ENCODE measurements at regions not wholly inside any gene's neighbourhood (a gene's known extent, or its start where the extent isn't known, plus 50 kb on each side); places are given as distances from the start of the nearest gene placed in this dataset.

- DNase-seq = no peak
- Mint-ChIP-seq H3K27ac (no peak overlapping the region), H3K36me3 (no peaks in the 10 kb centered on the region), H3K9me3 (peaks cover 12% of the 10 kb centered on the region), H3K4me1 (ENCODE audit: low read depth) (no peaks in the 10 kb centered on the region), H3K27me3 (no peaks in the 10 kb centered on the region), H3K4me3 (no peak overlapping the region)
- ChIA-PET POLR2A (no interaction called here), CTCF (no interaction called here)
- intact Hi-C loops (cut with micrococcal nuclease) = no loop called here
Observed at GRCh38 chr20:12815778-12816408, 192.9 kb upstream of the SPTLC3 start.

GRCh38 chr20:12821249-12821648 is 187.5 kb upstream of the SPTLC3 start:
- DNase-seq = no peak
- Mint-ChIP-seq H3K4me3 (no peak overlapping the region), H3K4me1 (ENCODE audit: low read depth) (no peaks in the 10 kb centered on the region), H3K9me3 (no peaks in the 10 kb centered on the region), H3K36me3 (no peaks in the 10 kb centered on the region), H3K27me3 (no peaks in the 10 kb centered on the region), H3K27ac (no peak overlapping the region)
- ChIA-PET POLR2A (no interaction called here), CTCF (no interaction called here)
- intact Hi-C loops (cut with micrococcal nuclease) = no loop called here

- ChIA-PET CTCF (no interaction called here), POLR2A (no interaction called here)
- no peak for DNase-seq
- intact Hi-C loops (cut with micrococcal nuclease) = no loop called here
- H3K4me3 Mint-ChIP-seq = no peak overlapping the region
- H3K9me3 Mint-ChIP-seq = no peaks in the 10 kb centered on the region
- H3K27me3 Mint-ChIP-seq = no peaks in the 10 kb centered on the region
- H3K27ac Mint-ChIP-seq = no peak overlapping the region
- no peaks in the 10 kb centered on the region for H3K4me1 Mint-ChIP-seq (ENCODE audit: low read depth)
- no peaks in the 10 kb centered on the region for H3K36me3 Mint-ChIP-seq
Observed at GRCh38 chr20:12823734-12824133, 185.0 kb upstream of the SPTLC3 start.

- CTCF ChIA-PET = no interaction called here
Observed at GRCh38 chr20:12824328-12825225, 184.2 kb upstream of the SPTLC3 start.

GRCh38 chr20:12825226-12825595 is 183.6 kb upstream of the SPTLC3 start:
- no peak for DNase-seq
- H3K27ac Mint-ChIP-seq = no peak overlapping the region
- CTCF ChIA-PET = no interaction called here
- no peaks in the 10 kb centered on the region for H3K27me3 Mint-ChIP-seq
- intact Hi-C loops (cut with micrococcal nuclease) = no loop called here
- H3K9me3 Mint-ChIP-seq = no peaks in the 10 kb centered on the region
- H3K36me3 Mint-ChIP-seq = no peaks in the 10 kb centered on the region
- H3K4me1 Mint-ChIP-seq (ENCODE audit: low read depth) = no peaks in the 10 kb centered on the region
- POLR2A ChIA-PET = no interaction called here
- H3K4me3 Mint-ChIP-seq = no peak overlapping the region

More at GRCh38 chr20:12824328-12825225, 184.2 kb upstream of the SPTLC3 start:
- H3K27me3 Mint-ChIP-seq = no peaks in the 10 kb centered on the region
- POLR2A ChIA-PET = no interaction called here
- DNase-seq = no peak
- no peaks in the 10 kb centered on the region for H3K4me1 Mint-ChIP-seq (ENCODE audit: low read depth)
- intact Hi-C loops (cut with micrococcal nuclease) = no loop called here
- no peaks in the 10 kb centered on the region for H3K36me3 Mint-ChIP-seq
- no peaks in the 10 kb centered on the region for H3K9me3 Mint-ChIP-seq
- H3K4me3 Mint-ChIP-seq = no peak overlapping the region
- H3K27ac Mint-ChIP-seq = no peak overlapping the region

- Mint-ChIP-seq H3K27me3 (no peaks in the 10 kb centered on the region), H3K27ac (no peak overlapping the region), H3K4me1 (ENCODE audit: low read depth) (no peaks in the 10 kb centered on the region), H3K9me3 (no peaks in the 10 kb centered on the region), H3K4me3 (no peak overlapping the region), H3K36me3 (no peaks in the 10 kb centered on the region)
- CTCF ChIA-PET = no interaction called here
- POLR2A ChIA-PET = no interaction called here
- DNase-seq = no peak
- intact Hi-C loops (cut with micrococcal nuclease) = no loop called here
Observed at GRCh38 chr20:12827816-12828385, 180.9 kb upstream of the SPTLC3 start.

GRCh38 chr20:12829170-12829569 is 179.6 kb upstream of the SPTLC3 start:
- H3K27me3 Mint-ChIP-seq = no peaks in the 10 kb centered on the region
- ChIA-PET POLR2A (no interaction called here), CTCF (no interaction called here)
- H3K9me3 Mint-ChIP-seq = no peaks in the 10 kb centered on the region
- no peaks in the 10 kb centered on the region for H3K36me3 Mint-ChIP-seq
- no peaks in the 10 kb centered on the region for H3K4me1 Mint-ChIP-seq (ENCODE audit: low read depth)
- H3K27ac Mint-ChIP-seq = no peak overlapping the region
- DNase-seq = no peak
- intact Hi-C loops (cut with micrococcal nuclease) = no loop called here
- H3K4me3 Mint-ChIP-seq = no peak overlapping the region

GRCh38 chr20:12833861-12834260 is 174.9 kb upstream of the SPTLC3 start:
- Mint-ChIP-seq H3K9me3 (no peaks in the 10 kb centered on the region), H3K4me3 (no peak overlapping the region), H3K27me3 (no peaks in the 10 kb centered on the region), H3K4me1 (ENCODE audit: low read depth) (no peaks in the 10 kb centered on the region), H3K27ac (no peak overlapping the region), H3K36me3 (no peaks in the 10 kb centered on the region)
- DNase-seq = no peak
- ChIA-PET CTCF (no interaction called here), POLR2A (no interaction called here)
- intact Hi-C loops (cut with micrococcal nuclease) = no loop called here

GRCh38 chr20:12835999-12836398 is 172.8 kb upstream of the SPTLC3 start:
- ChIA-PET CTCF (no interaction called here), POLR2A (no interaction called here)
- Mint-ChIP-seq H3K36me3 (no peaks in the 10 kb centered on the region), H3K4me1 (ENCODE audit: low read depth) (no peaks in the 10 kb centered on the region), H3K27me3 (no peaks in the 10 kb centered on the region), H3K9me3 (no peaks in the 10 kb centered on the region), H3K4me3 (no peak overlapping the region), H3K27ac (no peak overlapping the region)
- DNase-seq = no peak
- intact Hi-C loops (cut with micrococcal nuclease) = no loop called here

GRCh38 chr20:12837646-12838045 is 171.1 kb upstream of the SPTLC3 start:
- Mint-ChIP-seq H3K27ac (no peak overlapping the region), H3K27me3 (no peaks in the 10 kb centered on the region), H3K9me3 (no peaks in the 10 kb centered on the region), H3K4me1 (ENCODE audit: low read depth) (no peaks in the 10 kb centered on the region), H3K4me3 (no peak overlapping the region), H3K36me3 (no peaks in the 10 kb centered on the region)
- POLR2A ChIA-PET = no interaction called here
- intact Hi-C loops (cut with micrococcal nuclease) = no loop called here
- DNase-seq = no peak
- CTCF ChIA-PET = interaction anchor here (0.5 kb wide), 1 partner anchor 356 kb away, joined by 3 read pairs; no protein-coding TSS in a partner anchor

- Mint-ChIP-seq H3K4me3 (no peak overlapping the region), H3K4me1 (ENCODE audit: low read depth) (no peaks in the 10 kb centered on the region), H3K27me3 (no peaks in the 10 kb centered on the region), H3K9me3 (no peaks in the 10 kb centered on the region), H3K36me3 (no peaks in the 10 kb centered on the region), H3K27ac (no peak overlapping the region)
- no peak for DNase-seq
- ChIA-PET CTCF (no interaction called here), POLR2A (no interaction called here)
- intact Hi-C loops (cut with micrococcal nuclease) = no loop called here
Observed at GRCh38 chr20:12838261-12838866, 170.4 kb upstream of the SPTLC3 start.

- Mint-ChIP-seq H3K9me3 (no peaks in the 10 kb centered on the region), H3K27ac (no peak overlapping the region)
Observed at GRCh38 chr20:12847872-12848271, 160.9 kb upstream of the SPTLC3 start.

More at GRCh38 chr20:12847872-12848271, 160.9 kb upstream of the SPTLC3 start:
- CTCF ChIA-PET = no interaction called here
- H3K4me1 Mint-ChIP-seq (ENCODE audit: low read depth) = no peaks in the 10 kb centered on the region
- H3K27me3 Mint-ChIP-seq = no peaks in the 10 kb centered on the region
- DNase-seq = no peak
- intact Hi-C loops (cut with micrococcal nuclease) = no loop called here
- no peaks in the 10 kb centered on the region for H3K36me3 Mint-ChIP-seq
- POLR2A ChIA-PET = no interaction called here
- H3K4me3 Mint-ChIP-seq = no peak overlapping the region

Data from activated CD4-positive, alpha-beta memory T cell treated with anti-CD3 and anti-CD28 coated beads for 36 hours (primary cell).